SHP77 treated with DMSO at 0.1 percent for 48 hours (cell line): ENCODE measurements at regions not wholly inside any gene's neighbourhood (a gene's known extent, or its start where the extent isn't known, plus 50 kb on each side); places are given as distances from the start of the nearest gene placed in this dataset.

ENCODE experiments used
- DNase-seq: peaks from one replicate; lab custom pipeline; 2025; lab: John Stamatoyannopoulos, UW

- DNase-seq, result peak; percentile 79
These were observed 81.0 kb upstream of the CACUL1 start for GRCh38 chr10:118835682-118836326.

DNA sequence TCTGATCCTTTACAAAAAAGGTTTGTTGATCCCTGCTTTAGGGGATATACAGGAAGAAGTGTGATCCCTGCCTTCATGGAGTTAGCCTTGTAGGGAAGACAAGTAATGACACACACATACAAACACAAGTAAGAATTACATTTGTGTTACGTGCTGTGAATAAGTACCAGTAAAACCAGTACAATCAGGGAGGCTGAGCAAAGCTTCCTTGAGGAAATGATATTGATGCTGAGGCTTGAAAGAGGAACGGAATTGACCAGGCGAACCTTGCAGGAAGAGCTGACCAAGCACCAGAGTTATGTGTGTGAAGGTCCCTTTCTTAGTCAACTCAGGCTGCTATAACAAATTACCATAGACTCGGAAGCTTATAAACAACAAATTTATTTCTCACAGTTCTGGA, 83.6 kb upstream of the CACUL1 start:
- DNase-seq, result no peak

GRCh38 chr10:118839348-118839747, 84.6 kb upstream of the CACUL1 start:
- no peak for DNase-seq

- DNase-seq, result no peak
These were observed 85.5 kb upstream of the CACUL1 start for GRCh38 chr10:118840071-118840775.

GRCh38 chr10:118840776-118841468, 86.2 kb upstream of the CACUL1 start:
- DNase-seq, result no peak

- DNase-seq, result no peak
These were observed 87.3 kb upstream of the CACUL1 start for GRCh38 chr10:118841881-118842605.

DNA sequence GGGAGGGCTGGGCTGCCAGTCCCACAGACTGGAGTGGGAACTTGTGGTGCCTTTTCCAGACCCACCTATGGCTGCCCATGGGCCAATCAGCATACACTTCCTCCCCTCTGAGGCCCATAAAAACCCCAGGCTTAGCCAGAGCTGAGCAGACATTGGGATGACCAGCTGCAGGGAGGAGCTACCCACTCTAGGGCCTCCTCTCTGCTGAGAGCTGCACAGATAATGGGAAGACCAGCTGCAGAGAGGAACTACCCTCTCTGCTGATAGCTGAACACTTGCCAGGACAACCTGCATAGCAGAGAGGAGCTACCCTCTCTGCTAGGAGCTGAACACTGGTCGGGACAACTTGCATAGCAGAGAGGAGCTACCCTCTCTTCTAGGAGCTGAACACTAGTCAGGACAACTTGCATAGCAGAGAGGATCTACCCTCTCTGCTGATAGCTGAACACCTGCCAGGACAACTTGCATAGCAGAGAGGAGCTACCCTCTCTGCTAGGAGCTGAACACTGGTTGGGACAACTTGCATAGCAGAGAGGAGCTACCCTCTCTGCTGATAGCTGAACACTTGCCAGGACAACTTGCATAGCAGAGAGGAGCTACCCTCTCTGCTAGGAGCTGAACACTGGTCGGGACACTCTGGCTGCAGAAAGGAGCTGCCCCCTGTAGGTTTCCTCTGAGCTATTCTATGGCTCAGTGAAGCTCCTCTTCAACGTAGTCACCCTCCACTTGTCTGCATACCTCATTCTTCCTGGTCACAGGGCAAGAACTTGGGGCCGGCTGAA, 88.3 kb upstream of the CACUL1 start:
- peak; percentile 7 for DNase-seq

DNA sequence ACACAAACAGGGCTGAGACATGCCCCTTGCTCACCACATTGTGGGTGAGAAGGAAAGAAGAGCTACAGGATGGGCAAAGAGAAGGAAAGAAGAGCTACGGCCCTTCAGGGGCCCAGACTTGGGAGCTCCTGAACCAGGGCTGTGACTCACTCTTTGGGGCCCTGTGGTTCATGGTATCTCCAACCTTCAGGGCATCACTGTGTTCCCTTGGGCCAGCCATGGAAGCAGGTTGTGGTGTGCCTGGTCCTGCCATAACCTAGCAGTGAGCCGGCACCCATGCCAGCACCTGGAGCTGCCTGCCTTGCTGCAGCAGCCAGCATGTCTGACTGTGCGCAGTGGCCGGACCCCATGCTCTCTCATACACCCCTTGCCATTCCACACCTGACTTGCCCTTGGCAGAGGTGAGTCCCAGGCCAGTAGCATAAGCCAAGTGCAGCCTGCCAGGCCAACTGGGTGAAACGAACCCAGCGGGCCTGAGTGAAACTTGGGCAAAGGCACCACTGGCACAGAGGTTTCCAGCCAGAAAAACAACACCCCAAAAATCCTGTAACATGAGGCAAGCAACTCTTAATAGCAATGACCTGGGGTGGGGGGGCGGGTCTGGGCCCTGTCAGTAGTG, 89.0 kb upstream of the CACUL1 start:
- no peak for DNase-seq

DNA sequence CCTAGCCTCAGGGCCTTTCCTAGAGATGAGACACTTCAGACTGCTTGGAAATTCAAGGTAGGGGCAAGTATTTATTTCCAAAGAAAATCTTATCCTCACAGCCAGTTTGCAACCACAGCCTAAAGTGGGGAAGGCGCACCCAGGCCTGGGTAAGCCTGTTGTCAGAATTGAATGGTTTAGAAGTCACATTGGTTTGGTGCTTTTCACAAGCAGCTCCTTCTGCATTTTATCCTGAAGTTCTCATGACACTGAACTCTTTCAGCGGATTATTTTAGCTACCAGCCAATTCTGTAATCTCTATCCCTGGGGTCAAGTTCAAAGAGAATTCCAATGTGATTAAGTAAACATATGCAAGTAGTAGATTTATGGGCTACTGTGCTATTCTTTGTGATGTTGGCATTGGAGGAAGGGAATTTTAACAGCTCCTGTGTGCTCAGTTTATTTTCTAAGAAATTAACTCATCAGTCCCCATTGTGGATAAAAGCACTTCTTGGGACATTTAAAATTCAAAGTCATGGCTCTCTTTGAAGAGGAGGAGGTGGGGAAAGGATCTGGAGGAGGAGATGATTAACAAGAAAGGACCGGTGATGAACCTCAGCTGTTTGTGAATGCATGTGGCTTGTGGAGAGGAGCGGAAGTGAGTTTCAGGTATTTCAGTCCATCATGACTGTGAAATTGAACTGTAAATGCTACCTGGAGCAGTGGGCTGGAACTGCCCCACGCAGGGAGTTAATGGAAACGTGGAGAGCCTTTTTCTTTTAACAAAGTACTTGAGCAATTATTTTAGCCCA, 90.2 kb upstream of the CACUL1 start:
- DNase-seq, result no peak

DNA sequence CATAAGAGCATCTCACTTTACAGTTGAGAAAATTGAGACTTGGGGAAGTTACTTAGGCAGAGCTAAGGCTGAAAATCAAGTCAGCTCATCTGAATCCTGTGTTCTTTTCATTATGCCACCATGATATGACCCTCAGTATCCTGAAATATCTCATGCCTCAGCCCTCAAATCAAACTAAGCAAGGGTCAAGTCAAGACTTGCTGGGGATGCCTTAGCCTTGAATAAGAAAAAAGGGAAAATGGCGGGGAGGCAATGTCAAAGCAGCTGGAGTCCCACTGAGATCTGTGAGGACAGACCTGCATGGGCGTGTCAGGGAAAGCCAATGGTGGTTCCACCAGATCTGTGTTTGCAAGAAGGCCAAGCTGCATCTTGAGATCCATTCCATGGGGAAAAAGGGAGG, 91.0 kb upstream of the CACUL1 start:
- DNase-seq, result no peak

DNA sequence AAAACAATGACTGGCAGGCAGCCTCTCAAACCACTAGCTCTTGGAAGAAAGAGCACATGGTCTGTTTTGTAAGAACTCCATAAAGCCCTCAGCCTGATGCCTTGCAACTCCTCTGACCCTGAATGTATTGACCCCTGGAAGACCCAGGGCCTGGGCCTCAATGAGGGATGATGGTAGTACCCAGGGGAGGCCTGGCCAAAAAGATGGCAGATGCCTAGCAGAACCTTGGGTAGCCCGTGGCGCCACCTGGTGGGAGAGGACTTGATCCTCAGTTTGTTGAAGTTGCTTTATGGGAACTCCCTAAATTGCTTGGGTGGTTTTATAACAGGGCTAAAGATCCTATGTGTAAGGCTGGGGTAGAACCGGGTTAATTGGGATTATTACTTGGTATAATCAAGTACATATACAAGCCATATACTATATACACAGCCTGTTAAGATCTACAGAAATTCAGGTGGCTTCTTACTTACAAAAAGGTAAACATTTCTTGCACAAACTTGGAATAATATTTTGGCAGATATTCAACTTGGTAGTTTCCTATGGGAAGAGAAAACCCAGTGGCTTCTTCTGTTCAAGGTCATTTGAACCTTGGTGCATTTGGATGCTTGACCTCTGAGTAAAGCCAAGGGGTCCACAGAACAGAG, 95.8 kb upstream of the CACUL1 start:
- DNase-seq, result peak; percentile 13

DNA sequence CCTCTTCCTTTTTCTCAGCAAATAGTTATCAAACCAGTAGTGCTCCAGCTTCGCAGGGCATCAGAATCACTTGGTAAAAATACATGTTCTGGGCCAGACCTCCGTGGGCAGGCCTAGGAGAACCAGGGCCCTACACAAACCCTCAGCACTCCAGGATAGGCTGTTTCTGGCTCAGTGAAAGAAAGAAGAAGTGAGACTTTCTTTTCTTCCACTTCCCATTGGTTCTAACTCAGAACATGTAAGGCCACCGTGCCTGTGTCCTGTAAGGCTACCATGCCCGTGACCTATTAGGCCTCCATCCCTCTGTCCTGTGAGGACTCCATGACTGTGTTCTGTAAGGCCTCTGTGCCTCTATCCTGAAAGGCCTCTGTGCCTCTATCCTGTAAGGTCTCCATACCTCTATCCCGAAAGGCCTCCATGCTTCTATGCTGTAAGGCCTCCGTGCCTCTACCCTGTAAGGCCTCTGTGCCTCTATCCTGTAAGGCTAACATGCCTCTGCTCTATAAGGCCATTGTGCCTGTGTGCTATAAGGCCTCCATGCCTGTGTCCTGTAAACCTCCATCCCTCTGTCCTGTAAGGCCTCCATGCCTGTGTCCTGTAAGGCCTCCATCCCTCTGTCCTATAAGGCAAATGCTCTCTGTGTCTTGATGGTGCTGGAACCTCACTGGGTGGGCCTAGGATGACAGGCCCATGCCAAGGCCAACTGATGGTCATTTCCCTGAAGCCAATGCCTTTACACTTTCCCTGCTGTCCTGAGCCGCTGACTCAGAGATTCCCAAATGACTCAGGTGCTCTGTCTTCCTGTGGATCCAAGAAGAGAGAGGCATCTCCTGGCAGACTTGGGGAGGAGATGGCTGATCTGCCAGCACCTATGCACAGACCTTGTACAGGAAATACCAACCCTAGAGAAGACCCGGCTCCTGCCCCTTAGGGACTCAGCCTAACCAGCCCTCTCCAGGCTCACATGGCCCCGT, 96.6 kb upstream of the CACUL1 start:
- no peak for DNase-seq

- no peak for DNase-seq
These were observed 99.1 kb upstream of the CACUL1 start for GRCh38 chr10:118853916-118854315.

DNA sequence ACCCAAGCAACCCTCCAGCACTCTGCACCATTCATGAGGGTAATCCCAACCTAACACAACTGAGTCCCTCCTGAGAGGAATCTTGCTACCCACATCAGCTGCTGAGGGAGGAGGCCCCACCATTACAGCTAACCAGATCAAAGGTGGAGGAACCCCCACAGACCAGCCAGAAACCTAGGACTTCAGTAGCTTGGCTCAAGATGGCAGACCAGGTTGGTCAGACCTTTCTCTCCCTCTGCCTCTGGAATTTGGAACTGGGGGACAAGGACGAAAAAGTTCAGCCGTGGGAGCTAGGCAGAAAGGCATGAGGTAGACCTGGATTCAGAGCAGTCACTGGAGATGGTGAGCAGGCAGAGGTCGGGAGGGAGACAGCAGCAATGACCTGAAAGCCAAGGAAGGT, 101.3 kb upstream of the CACUL1 start:
- no peak for DNase-seq

- DNase-seq, result no peak
These were observed 111.4 kb upstream of the CACUL1 start for GRCh38 chr10:118865998-118866693.

DNA sequence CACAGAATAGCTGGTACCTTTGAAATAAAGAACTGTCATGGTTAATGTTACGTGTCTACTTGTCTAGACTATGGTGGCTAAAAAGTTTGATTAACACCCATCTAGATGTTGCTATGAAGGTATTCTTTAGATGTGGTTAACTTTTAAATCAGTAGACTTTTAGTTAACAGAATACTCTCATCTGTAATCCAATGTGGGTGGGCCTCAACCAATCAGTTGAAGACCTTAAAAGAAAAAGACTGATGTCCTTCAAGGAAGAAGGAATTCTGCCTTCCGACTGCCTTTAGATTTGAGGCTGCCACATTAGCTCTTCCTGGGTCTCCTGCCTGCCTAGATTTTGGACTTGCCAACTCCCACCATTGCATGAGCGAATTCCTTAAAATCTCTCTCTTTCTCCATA, 113.0 kb upstream of the CACUL1 start:
- DNase-seq, result no peak

- DNase-seq, result no peak
These were observed 113.8 kb upstream of the CACUL1 start for GRCh38 chr10:118868589-118868988.
